GM12865 (cell line): ENCODE measurements at regions not wholly inside any gene's neighbourhood (a gene's known extent, or its start where the extent isn't known, plus 50 kb on each side); places are given as distances from the start of the nearest gene placed in this dataset.

Experiments used
- DNase-seq: peaks from one replicate; pipeline ENCODE4 v3.0.0; 2010; ENCODE audit warnings: low read depth
- H3K4me3 ChIP-seq: 2 replicates; pipeline ENCODE4 v1.5.1; 2011; ENCODE audit warnings: mild to moderate bottlenecking, low read depth, low read length, control low read depth
- TF ChIP-seq, protein P1 (sequence below): IDR thresholded peaks from 2 replicates; pipeline ENCODE4 v1.5.1; 2011; ENCODE audit warnings: low read length, control low read depth, low read depth, inconsistent platforms; ENCODE audit not compliant: insufficient read depth; ENCODE audit errors: missing control alignments

DNA sequence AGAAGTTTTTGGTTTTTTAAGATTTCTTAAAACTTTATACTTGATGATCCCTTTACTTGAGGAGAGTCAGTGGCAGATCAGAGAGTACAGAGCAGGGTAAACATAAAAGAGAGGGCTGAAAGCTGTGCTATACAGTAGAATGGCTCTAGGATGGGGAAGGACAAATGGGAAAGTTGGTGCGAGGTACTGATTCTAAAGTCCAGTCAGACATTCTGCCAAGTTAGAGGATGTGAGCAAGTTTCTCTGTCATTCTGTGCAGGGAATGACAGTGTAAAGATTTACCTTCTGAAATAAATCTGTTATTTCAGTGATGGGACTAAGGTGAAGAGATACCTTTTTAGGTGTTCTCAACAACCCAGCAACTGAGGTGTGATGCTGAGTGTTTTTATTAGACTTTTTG, 100.1 kb upstream of the GBE1 start:
- no peak for DNase-seq
- TF ChIP-seq, protein P1, sequence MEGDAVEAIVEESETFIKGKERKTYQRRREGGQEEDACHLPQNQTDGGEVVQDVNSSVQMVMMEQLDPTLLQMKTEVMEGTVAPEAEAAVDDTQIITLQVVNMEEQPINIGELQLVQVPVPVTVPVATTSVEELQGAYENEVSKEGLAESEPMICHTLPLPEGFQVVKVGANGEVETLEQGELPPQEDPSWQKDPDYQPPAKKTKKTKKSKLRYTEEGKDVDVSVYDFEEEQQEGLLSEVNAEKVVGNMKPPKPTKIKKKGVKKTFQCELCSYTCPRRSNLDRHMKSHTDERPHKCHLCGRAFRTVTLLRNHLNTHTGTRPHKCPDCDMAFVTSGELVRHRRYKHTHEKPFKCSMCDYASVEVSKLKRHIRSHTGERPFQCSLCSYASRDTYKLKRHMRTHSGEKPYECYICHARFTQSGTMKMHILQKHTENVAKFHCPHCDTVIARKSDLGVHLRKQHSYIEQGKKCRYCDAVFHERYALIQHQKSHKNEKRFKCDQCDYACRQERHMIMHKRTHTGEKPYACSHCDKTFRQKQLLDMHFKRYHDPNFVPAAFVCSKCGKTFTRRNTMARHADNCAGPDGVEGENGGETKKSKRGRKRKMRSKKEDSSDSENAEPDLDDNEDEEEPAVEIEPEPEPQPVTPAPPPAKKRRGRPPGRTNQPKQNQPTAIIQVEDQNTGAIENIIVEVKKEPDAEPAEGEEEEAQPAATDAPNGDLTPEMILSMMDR, result no peak
- no peak overlapping the region for H3K4me3 ChIP-seq

DNA sequence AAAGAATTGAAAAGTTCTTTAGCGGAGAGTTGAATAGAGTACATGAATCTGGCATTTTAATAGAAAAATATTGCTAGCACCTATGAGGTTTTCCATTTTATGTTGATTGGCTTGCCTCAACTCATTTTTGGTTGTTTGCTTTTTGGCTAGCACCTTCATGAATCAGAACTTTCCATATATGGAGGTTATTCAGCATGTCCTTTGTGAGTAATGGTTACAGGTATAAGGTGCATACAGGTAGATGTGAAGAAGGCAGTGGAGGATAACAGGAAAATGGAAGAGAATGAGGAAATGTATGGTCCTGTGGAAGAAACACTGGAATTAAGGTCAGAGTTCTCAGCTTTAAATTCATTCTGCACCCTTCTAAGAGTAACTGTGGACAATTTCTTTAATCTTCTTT, 98.1 kb upstream of the GBE1 start:
- TF ChIP-seq, protein P1, result no peak
- H3K4me3 ChIP-seq, result no peak overlapping the region
- DNase-seq, result no peak

DNA sequence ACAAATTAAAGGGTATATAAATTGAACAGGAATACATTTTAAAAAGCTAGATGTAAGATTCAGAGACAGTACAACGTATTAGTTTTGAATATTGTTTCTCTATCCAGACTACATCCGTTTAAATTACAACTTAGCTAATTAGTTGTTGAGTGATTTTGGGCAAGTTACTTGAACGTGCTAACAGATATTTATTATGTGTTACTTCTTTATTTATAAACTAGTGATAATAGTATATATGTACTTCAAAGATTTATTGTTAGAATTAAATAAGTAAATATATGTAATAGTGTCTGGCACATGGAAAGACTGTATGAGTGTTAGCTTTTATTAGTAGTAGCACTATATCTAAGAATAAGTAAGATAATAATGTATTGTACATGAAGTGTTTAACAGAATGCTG, 92.0 kb upstream of the GBE1 start:
- no peak for DNase-seq
- TF ChIP-seq, protein P1, result no peak

DNA sequence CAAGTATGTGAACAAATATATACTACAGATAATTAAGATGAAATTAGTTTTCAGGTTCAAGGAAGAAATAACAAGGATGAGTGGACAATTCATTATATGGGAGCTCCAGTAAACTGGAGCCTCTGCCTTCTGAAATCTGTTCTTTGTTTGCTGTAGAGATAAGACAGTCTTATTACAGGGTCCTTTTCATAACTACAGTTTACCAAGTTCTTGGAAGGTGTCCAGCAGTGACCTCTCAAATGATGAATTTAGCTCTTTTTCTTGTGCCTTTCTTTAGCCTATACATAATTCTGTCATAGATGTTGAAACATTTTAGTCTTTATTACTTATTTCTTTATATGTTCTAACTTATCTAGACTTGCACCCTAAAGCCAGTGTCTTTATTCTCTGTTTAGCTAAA, 89.7 kb upstream of the GBE1 start:
- TF ChIP-seq, protein P1, result no peak
- DNase-seq, result no peak
- H3K4me3 ChIP-seq, result no peak overlapping the region

More for the DNA sequence above, 92.0 kb upstream of the GBE1 start:
- no peak overlapping the region for H3K4me3 ChIP-seq

DNA sequence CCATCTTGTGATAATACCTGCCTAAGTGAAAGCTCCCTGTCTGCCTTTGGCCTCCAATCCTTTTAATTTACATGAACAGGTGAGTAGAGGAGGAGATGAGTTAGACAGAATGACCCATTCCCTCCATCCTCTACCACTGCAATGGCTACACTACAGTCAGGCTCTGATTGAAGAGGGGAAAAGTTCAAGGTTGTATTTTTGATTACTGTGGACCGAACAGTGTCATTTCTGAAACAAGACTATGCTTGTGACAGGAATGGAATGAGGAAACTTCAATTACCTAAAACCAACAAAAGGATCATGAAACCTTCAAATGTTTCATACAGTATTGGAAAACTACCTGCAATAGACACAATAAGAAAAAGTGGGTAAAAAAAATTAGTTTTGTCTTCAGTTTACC, 85.5 kb upstream of the GBE1 start:
- no peak overlapping the region for H3K4me3 ChIP-seq
- TF ChIP-seq, protein P1, result no peak

DNA sequence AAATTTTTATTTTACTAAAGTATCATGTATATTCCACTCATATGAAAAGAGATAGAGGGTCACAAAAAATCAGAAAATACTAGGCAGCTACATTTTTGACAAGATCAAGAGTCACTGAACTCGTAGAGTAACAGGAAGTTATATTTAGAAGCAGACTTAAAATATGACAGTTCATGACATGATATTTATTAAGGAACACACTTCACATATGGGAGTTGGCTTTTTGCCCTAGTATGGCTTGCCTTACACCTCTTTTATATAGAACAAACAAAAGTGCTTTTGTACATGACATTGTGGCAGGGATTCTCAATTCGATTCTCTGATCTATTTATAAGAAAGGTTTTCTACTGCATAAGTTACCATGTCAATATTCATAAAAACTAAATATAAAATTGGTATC, 80.1 kb upstream of the GBE1 start:
- no peak for DNase-seq
- no peak overlapping the region for H3K4me3 ChIP-seq
- TF ChIP-seq, protein P1, result no peak

More for the DNA sequence above, 85.5 kb upstream of the GBE1 start:
- DNase-seq, result no peak

DNA sequence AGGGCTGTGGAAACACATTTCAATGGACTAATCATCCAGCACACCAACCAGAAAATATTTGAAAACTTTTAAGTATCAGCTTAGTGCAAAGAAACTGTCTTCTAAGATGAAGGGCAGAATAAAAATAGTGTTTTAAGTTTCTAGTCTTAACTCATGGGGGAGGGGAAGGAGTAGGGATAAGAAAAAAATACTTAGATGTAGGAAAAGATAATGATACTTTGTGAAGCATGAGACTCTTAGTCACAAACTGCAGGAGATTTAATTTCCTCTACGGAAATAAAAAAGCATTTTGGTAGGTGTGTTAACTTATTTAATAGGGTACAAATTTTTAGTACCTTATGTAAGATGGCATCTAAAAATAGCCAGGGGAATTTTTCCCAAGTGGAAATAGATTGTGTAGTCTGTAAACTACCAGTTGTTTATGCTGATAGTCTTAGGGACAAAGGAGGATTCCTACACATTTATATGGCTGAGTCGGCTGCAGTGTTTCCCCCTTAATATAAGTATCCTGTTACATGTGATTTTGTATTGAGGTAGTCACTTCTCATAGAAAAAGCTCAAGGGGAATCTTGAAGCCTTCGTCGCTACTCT, 78.2 kb upstream of the GBE1 start:
- H3K4me3 ChIP-seq, result no peak overlapping the region
- TF ChIP-seq, protein P1, result no peak
- DNase-seq, result no peak
